PC-3 (cell line): ENCODE measurements at regions not wholly inside any gene's neighbourhood (a gene's known extent, or its start where the extent isn't known, plus 50 kb on each side); places are given as distances from the start of the nearest gene placed in this dataset.

Experiments used
- ATAC-seq: fragments of 200-7000 bp; cut with Tn5 transposase; 2 replicates; pipeline ENCODE4 v1.9.1; 2020; ENCODE audit warnings: mild to moderate bottlenecking, moderate library complexity
- BruUV-seq: library from RNA; stranded (reverse); fragments of 400-500 nt; replicated peaks from 2 replicates; lab custom pipeline; 2021; lab: Mats Ljungman, UMichigan
- CTCF ChIA-PET: fragments of 300-600 bp; sonication (Branson Sonifier 250); formaldehyde crosslinking; loops from one replicate; lab custom pipeline; 2022; ENCODE audit warnings: antibody characterized with exemption; lab: Charles Lee
- POLR2A ChIA-PET: fragments of 300-600 bp; sonication (Branson Sonifier 250); formaldehyde crosslinking; loops from one replicate; lab custom pipeline; 2022; ENCODE audit warnings: antibody characterized with exemption; ENCODE audit not compliant: unreplicated experiment; lab: Charles Lee
- DNase-seq: peaks from one replicate; pipeline ENCODE4 v3.0.0-alpha.2; 2015
- H2AFZ ChIP-seq: fragments of 300-600 bp; sonication (generic); 2 replicates; pipeline ENCODE4 v1.6.0; 2016; ENCODE audit warnings: antibody characterized with exemption, low read length
- H3F3A ChIP-seq: fragments of 300-600 bp; sonication (generic); one replicate; pipeline ENCODE4 v1.6.0; 2017; ENCODE audit warnings: antibody characterized with exemption, low read length, control low read depth, mild to moderate bottlenecking; ENCODE audit not compliant: unreplicated experiment
- H3K27ac ChIP-seq: fragments of 300-600 bp; sonication (generic); 2 replicates; pipeline ENCODE4 v1.5.1; 2016; ENCODE audit warnings: mild to moderate bottlenecking, low read length
- H3K27me3 ChIP-seq: fragments of 300-600 bp; sonication (generic); 2 replicates; pipeline ENCODE4 v1.6.1; 2016; ENCODE audit warnings: low read length, mixed read lengths
- H3K36me3 ChIP-seq: fragments of 300-600 bp; sonication (generic); 2 replicates; pipeline ENCODE4 v1.6.1; 2016; ENCODE audit warnings: low read depth, mixed run types, low read length, mixed read lengths
- H3K4me1 ChIP-seq: fragments of 300-600 bp; sonication (generic); 2 replicates; pipeline ENCODE4 v1.5.1; 2016; ENCODE audit warnings: low read length; ENCODE audit not compliant: insufficient read depth
- H3K4me2 ChIP-seq: fragments of 300-600 bp; sonication (generic); 2 replicates; pipeline ENCODE4 v1.6.0; 2016; ENCODE audit warnings: low read length
- H3K4me3 ChIP-seq: fragments of 300-600 bp; sonication (generic); 2 replicates; pipeline ENCODE4 v1.5.1; 2016; ENCODE audit warnings: mild to moderate bottlenecking, low read length, mixed read lengths
- H3K79me2 ChIP-seq: fragments of 300-600 bp; sonication (generic); 2 replicates; pipeline ENCODE4 v1.6.1; 2017; ENCODE audit warnings: low read length, mixed read lengths
- H3K9ac ChIP-seq: fragments of 300-600 bp; sonication (generic); 2 replicates; pipeline ENCODE4 v1.6.0; 2016; ENCODE audit warnings: mild to moderate bottlenecking, low read length
- H3K9me2 ChIP-seq: fragments of 300-600 bp; sonication (generic); replicated peaks from 2 replicates; pipeline ENCODE4 v1.6.1; 2016; ENCODE audit warnings: mixed run types, low read length, mixed read lengths
- H3K9me3 ChIP-seq: fragments of 300-600 bp; sonication (generic); 2 replicates; pipeline ENCODE4 v1.6.1; 2016; ENCODE audit warnings: low read length, mixed read lengths
- H4K20me1 ChIP-seq: fragments of 300-600 bp; sonication (generic); 2 replicates; pipeline ENCODE4 v1.6.1; 2016; ENCODE audit warnings: low read length, mixed read lengths
- EZH2 ChIP-seq: fragments of 300-600 bp; sonication (generic); IDR thresholded peaks from one replicate; pipeline ENCODE4 v1.6.1; 2017; ENCODE audit warnings: antibody characterized with exemption, mild to moderate bottlenecking, low read length; ENCODE audit not compliant: unreplicated experiment
- EZH2phosphoT487 ChIP-seq: fragments of 300-600 bp; sonication (generic); IDR thresholded peaks from 2 replicates; pipeline ENCODE4 v1.6.1; 2018; ENCODE audit warnings: mild to moderate bottlenecking, antibody characterized with exemption, low read length, borderline replicate concordance
- intact Hi-C: fragments of 100-400 bp; cut with micrococcal nuclease; formaldehyde crosslinking; loops from 2 replicates; pipeline ENCODE4 v1.9.0; 2023
- TF ChIP-seq, protein P1 (sequence below): fragments of 300-600 bp; sonication (generic); conservative IDR thresholded peaks from 2 replicates; pipeline ENCODE4 v1.5.1; 2017; ENCODE audit warnings: antibody characterized with exemption, low read depth, mild to moderate bottlenecking, low read length

DNA sequence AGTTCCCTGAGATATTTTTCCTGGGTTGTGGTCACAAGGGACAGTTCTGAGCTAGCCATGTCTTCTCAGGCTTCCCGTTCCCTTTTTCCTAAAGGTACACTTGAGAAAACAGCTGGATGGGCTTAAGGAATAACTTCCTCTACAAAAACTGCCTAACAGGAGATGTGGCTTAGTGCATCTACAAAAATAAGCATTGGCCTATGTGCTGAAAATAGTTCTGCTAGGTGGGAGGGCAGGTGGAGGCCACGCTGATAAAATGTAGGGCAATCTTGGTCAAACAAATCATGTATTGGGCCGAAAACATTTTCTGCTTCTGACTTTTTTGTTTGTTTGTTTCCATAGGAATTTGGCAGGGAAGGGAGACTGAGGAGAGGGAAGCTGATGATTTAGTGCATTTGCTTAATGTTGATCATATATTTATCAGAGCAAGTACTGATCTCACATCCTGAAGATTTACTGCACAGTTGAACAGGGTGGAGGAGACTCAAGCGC is 409.4 kb upstream of the FZD8 start:
- TF ChIP-seq EZH2 (no peak), EZH2phosphoT487 (no peak)
- TF ChIP-seq, protein P1, sequence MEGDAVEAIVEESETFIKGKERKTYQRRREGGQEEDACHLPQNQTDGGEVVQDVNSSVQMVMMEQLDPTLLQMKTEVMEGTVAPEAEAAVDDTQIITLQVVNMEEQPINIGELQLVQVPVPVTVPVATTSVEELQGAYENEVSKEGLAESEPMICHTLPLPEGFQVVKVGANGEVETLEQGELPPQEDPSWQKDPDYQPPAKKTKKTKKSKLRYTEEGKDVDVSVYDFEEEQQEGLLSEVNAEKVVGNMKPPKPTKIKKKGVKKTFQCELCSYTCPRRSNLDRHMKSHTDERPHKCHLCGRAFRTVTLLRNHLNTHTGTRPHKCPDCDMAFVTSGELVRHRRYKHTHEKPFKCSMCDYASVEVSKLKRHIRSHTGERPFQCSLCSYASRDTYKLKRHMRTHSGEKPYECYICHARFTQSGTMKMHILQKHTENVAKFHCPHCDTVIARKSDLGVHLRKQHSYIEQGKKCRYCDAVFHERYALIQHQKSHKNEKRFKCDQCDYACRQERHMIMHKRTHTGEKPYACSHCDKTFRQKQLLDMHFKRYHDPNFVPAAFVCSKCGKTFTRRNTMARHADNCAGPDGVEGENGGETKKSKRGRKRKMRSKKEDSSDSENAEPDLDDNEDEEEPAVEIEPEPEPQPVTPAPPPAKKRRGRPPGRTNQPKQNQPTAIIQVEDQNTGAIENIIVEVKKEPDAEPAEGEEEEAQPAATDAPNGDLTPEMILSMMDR: no peak
- Histone ChIP-seq H3K4me1 (peaks cover 11% of the 10 kb centered on the region), H3K4me2 (no peak overlapping the region), H3K9me3 (peaks cover 29% of the 10 kb centered on the region), H3K4me3 (no peak overlapping the region), H3F3A (no peaks in the 10 kb centered on the region), H3K36me3 (peaks cover 12% of the 10 kb centered on the region; the same call in 1 of the 2 replicates), H3K27ac (no peak overlapping the region), H3K9me2 (no peaks in the 10 kb centered on the region), H3K9ac (no peak overlapping the region), H3K27me3 (no peaks in the 10 kb centered on the region), H4K20me1 (no peaks in the 10 kb centered on the region), H2AFZ (no peak overlapping the region), H3K79me2 (no peaks in the 10 kb centered on the region)
- intact Hi-C loops: no loop called here
- ATAC-seq (no peak), DNase-seq (no peak)
- no TSS peak for BruUV-seq
- ChIA-PET POLR2A (interaction anchor here (0.5 kb wide), 1 partner anchor 730 kb away, joined by 3 read pairs; no protein-coding TSS in a partner anchor), CTCF (no interaction called here)

DNA sequence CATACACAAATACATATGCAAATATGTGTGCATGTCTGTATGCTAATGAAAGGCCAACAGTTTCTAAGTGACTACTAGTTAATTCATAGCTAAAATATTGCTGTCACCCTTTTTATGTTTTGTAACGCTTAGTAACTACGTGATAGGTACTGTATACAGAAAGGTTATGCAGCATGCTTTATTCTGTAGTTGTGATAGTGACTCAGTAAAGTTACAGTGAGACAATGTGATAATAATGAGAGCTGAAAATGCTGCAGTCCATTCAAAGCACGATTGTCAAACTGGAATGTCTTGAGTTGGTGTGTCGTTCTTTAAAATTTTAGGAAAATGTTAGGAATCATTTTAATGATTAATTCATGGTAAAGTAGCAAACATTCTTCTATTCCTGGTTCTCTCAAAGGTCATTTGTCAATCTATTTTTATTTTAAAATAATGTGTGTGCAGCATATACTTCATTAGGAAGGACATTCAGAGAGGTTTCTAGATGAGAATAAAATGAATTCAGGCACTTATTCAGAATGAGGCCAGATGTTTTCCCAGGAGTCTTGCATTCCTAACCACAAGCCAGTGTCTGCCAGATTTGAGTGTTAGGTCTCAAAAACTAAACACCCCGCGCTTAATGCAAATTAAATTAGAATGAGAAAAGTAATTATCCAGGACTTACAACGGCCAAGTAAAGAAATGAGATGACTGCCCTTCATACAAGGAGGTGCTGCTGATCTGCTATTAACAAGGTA is 408.8 kb upstream of the FZD8 start:
- H3K4me2 ChIP-seq: no peak overlapping the region
- ChIA-PET POLR2A (no interaction called here), CTCF (no interaction called here)
- H3K4me3 ChIP-seq: no peak overlapping the region
- no peak overlapping the region for H3K27ac ChIP-seq
- no peak for DNase-seq
- TF ChIP-seq, protein P1: no peak
- TF ChIP-seq EZH2: no peak
- no peak for TF ChIP-seq EZH2phosphoT487
- no peak for ATAC-seq
- H3K79me2 ChIP-seq: no peaks in the 10 kb centered on the region
- H4K20me1 ChIP-seq: no peaks in the 10 kb centered on the region
- intact Hi-C loops: no loop called here
- no peak overlapping the region for H3K9ac ChIP-seq
- BruUV-seq: no TSS peak
- H3K4me1 ChIP-seq: peaks cover 11% of the 10 kb centered on the region
- no peak overlapping the region for H2AFZ ChIP-seq
- H3K9me2 ChIP-seq: no peaks in the 10 kb centered on the region
- H3K9me3 ChIP-seq: peaks cover 24% of the 10 kb centered on the region
- no peaks in the 10 kb centered on the region for H3K27me3 ChIP-seq
- H3K36me3 ChIP-seq: peaks cover 12% of the 10 kb centered on the region; the same call in 1 of the 2 replicates
- no peaks in the 10 kb centered on the region for H3F3A ChIP-seq

DNA sequence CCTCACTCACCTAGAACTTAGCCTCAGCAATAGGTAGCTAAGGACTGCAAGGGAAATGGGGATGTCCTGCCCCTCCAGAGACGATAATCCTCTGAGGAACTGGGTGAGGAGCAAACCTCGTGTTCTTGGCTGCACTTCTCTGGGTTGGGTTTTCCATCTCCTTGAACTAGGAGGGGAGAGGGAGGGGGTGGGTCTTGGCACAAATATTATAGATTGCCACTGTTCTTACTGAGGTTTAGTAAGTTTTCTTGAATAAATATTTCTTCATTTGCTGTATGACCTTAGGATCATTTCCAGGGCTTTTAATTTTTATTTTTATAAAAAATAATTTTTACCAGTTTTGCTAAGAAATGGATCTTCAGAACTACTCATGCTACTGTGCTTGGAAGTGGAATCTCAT is 406.7 kb upstream of the FZD8 start:
- DNase-seq (no peak), ATAC-seq (no peak; the same call in 1 of the 2 replicates)
- H2AFZ ChIP-seq: no peak overlapping the region
- H3K4me1 ChIP-seq: peaks cover 11% of the 10 kb centered on the region
- H3K79me2 ChIP-seq: no peaks in the 10 kb centered on the region
- H3K4me3 ChIP-seq: no peak overlapping the region
- no peaks in the 10 kb centered on the region for H3F3A ChIP-seq
- no peak overlapping the region; the same call in 1 of the 2 replicates for H3K4me2 ChIP-seq
- peak overlapping the region; percentile 23 for H3K27ac ChIP-seq
- H3K27me3 ChIP-seq: no peaks in the 10 kb centered on the region
- H3K36me3 ChIP-seq: no peaks in the 10 kb centered on the region
- H4K20me1 ChIP-seq: no peaks in the 10 kb centered on the region
- no TSS peak for BruUV-seq
- intact Hi-C loops: loop anchor here (2.0 to 10.0 kb wide), 2 partner anchors 78 to 676 kb away; no protein-coding TSS in a partner anchor
- ChIA-PET POLR2A (interaction anchor here (0.6 to 0.7 kb wide), 2 partner anchors 295 to 696 kb away, joined by 3 read pairs; no protein-coding TSS in a partner anchor), CTCF (interaction anchor here (0.6 kb wide), 1 partner anchor 86 kb away, joined by 5 read pairs; no protein-coding TSS in a partner anchor)
- no peak for TF ChIP-seq EZH2
- TF ChIP-seq, protein P1: no peak
- no peak for TF ChIP-seq EZH2phosphoT487
- H3K9ac ChIP-seq: no peak overlapping the region
- H3K9me3 ChIP-seq: 0 out of 2 replicates have a peak, but pooled peaks cover 3% of the 10 kb centered on the region
- H3K9me2 ChIP-seq: no peaks in the 10 kb centered on the region
